Stimulated activated CD8-positive, alpha-beta memory T cell treated with anti-CD3 and anti-CD28 coated beads, Interleukin-4, amount 100 ng/mL, for 1 hour (primary cell): ENCODE measurements at regions not wholly inside any gene's neighbourhood (a gene's known extent, or its start where the extent isn't known, plus 50 kb on each side); places are given as distances from the start of the nearest gene placed in this dataset.

Source experiments
- DNase-seq, 2 donors: peaks; one replicate each; pipeline ENCODE4 v3.0.0-alpha.2; 2020; ENCODE audit warnings: low read depth in 2 of 2, low spot score in 1 of 2

- DNase-seq, result no peak
These were observed 148.4 kb upstream of the FAM20A start for GRCh38 chr17:68749349-68750207.

- no peak for DNase-seq
These were observed 147.2 kb upstream of the FAM20A start for GRCh38 chr17:68748381-68748780.

DNA sequence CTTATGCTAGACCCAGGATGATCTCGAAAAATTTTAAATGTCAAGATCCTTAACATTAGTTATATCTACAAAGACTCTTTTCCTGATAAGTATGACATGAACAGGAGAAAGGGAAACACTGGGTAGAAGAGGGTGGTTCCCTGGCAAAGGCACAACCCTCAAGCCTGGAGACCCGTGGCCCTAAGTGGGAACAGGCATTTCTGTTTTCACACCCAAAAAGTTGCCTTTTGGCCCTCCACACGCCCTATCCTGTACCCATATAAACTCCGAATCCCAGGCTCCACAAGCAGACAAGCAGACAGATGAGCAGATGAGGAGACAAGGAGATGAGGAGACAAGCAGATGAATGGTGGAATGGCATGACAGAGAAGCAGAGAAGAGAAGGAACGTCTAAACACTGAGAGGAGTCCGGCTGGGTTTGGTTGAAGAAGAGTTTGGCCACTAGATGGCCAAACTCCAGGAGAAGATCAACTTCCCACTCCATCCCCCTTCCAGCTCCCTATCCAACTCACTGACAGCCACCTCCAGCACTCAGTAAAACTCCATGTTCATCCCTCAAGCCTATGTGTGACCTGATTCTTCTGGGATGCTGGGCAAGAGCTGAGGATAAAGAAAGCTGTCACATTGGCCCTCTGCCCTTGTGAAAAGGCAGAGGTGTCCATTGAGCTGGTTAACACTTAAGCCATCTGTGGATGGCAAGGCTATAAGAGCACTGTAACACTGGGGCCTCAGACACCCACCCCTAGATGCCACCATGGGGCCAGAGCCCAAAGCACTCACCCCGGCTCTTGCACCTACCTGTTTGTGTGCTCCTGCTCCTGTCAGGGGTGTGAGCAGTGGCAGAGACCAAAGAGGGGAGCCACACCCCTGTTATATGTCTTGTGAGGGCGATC lies 139.6 kb upstream of the FAM20A start:
- DNase-seq, result no peak

- no peak for DNase-seq
These were observed 136.7 kb upstream of the FAM20A start for GRCh38 chr17:68737761-68738443.

- DNase-seq, result no peak
These were observed 133.8 kb upstream of the FAM20A start for GRCh38 chr17:68734931-68735330.

GRCh38 chr17:68734187-68734900 lies 133.2 kb upstream of the FAM20A start:
- DNase-seq, result no peak

- no peak for DNase-seq
These were observed 132.3 kb upstream of the FAM20A start for GRCh38 chr17:68733241-68734176.

GRCh38 chr17:68732301-68732749 lies 131.2 kb upstream of the FAM20A start:
- no peak for DNase-seq

GRCh38 chr17:68731465-68731864 lies 130.3 kb upstream of the FAM20A start:
- DNase-seq, result no peak

- DNase-seq, result no peak
These were observed 118.3 kb upstream of the FAM20A start for GRCh38 chr17:68719431-68719830.

GRCh38 chr17:68718926-68719325 lies 117.8 kb upstream of the FAM20A start:
- no peak for DNase-seq

- no peak for DNase-seq
These were observed 117.3 kb upstream of the FAM20A start for GRCh38 chr17:68718465-68718864.

DNA sequence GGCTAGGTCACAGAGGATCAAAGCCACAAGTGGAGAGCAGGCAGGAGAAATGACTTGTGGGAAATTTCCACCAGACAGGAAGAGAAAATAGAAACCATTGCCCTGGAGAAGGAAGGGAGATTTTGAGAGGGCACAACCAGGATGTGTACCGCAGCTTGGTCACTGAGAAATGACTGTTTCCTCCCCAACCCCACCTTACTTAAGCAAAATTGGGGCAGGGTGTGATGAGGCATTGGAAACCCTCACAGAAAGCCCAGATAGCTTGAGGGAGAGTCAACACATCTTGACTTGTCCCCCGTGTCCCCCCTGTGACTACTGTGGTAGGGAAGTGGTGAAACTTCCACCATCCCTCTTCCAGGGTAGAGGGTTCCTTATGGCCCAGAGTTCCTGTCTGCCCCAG lies 113.5 kb upstream of the FAM20A start:
- no peak for DNase-seq

- no peak for DNase-seq
These were observed 110.7 kb upstream of the FAM20A start for GRCh38 chr17:68711858-68712257.

GRCh38 chr17:68710976-68711375 lies 109.8 kb upstream of the FAM20A start:
- no peak for DNase-seq

- DNase-seq, result no peak
These were observed 109.0 kb upstream of the FAM20A start for GRCh38 chr17:68710035-68710780.

DNA sequence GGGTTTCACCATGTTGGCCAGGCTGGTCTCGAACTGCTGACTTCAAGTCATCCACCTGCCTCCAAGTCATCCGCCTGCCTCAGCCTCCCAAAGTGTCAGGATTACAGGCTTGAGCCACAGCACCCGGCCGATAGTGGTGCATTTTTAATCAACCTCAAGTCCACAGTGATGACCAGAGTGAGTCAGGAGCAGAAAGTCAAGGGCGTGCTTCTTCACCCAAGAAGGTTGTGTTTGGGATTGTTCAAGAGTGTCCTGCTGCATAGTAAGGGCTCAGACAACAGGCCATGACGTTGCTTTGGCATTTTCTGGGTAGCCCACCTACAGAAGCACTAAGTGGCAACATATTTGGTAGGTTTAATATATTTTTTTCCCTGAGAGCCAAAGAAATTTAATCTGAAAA lies 108.3 kb upstream of the FAM20A start:
- no peak for DNase-seq

DNA sequence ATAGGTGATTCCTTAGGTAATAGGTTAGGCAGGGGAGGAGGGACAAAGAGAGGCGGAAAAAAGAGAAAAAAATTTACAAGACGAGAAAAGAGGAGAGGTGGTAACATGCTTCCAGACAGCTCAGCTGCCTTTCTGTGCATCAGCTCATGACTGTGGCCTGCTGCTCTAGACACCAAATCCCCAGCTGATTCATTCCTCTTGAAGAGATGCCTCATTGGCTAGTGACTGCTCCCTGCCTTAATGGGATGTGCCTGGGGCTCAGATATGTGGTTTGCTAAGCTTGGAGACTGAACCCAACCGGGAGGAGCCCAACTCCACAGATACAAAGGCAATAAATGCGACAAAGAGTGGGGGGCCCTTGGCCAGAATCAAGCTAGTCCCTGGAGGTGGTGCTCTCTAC lies 105.9 kb upstream of the FAM20A start:
- DNase-seq, result no peak

DNA sequence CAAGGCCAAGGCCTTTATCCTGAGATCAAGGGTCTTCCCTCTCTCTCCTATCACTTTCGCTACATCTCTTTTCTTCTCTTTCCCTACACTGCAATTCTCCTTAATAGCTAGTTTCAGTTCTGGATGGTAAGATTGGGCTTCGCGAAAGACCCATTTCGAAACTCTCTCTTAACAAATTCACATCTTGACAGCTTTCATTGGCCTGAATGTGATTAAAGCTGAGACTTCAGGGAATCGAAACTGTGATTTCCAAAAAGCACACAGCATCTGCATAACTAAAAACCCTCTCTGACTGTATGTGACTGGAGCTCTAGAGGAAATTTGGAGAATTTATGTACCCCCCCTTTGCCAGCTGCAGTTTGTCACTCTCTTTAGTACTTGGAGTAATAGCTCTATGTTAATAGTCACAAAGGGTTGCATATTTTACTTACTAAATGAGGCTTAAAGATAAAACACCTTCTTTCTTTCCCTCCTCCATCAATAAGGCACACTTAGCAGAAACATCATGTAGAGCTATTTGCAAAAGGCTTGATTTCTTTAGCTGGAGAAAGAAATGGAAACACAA lies 105.3 kb upstream of the FAM20A start:
- no peak for DNase-seq
